ENCODE measurements at regions not wholly inside any gene's neighbourhood (a gene's known extent, or its start where the extent isn't known, plus 50 kb on each side); places are given as distances from the start of the nearest gene placed in this dataset.

DNA sequence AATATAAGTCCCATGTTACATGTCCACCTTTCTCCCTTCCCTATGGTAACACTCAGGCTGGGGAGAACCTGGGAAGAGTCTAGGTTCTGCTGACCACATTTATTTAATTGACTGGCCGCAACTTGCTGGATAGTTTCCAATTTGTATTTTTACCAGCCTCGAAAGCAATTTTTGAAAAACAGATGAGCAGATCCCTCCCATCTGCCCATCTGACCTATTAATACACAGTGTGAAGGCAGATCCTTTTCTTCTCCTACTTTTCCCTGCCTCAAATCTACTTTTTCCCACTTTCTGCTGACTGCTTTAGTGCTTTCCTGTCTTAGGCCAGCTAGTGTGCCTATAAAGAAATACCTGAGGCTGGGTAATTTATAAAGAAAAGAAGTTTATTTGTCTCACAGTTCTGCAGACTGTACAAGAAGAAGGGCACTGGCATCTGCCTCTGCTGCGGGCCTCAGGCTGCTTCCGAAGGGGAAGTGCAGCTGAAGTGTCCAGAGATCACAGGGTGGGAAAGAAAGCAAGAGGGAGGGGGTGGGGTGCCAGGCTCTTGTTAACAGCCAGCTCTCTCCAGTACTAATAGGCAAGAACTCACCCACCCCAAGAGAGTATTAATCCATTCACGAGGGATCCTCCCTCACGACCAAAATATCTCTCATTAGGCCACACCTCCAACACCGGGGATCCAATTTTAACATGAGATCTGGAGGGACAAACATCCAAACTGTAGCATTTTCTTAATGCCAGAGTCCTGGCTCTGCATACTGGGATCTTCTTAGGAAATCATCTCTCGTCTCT is 336.0 kb upstream of the IGFBP3 start:
- Mint-ChIP-seq H3K27ac (no peak overlapping the region), H3K4me1 (no peaks in the 10 kb centered on the region), H3K9me3 (peaks cover 7% of the 10 kb centered on the region), H3K4me3 (no peak overlapping the region), H3K27me3 (no peaks in the 10 kb centered on the region), H3K36me3 (no peaks in the 10 kb centered on the region)
- ATAC-seq (ENCODE audit: low read depth) (no peak), DNase-seq (ENCODE audit: low spot score in 2 of 2) (no peak)

DNA sequence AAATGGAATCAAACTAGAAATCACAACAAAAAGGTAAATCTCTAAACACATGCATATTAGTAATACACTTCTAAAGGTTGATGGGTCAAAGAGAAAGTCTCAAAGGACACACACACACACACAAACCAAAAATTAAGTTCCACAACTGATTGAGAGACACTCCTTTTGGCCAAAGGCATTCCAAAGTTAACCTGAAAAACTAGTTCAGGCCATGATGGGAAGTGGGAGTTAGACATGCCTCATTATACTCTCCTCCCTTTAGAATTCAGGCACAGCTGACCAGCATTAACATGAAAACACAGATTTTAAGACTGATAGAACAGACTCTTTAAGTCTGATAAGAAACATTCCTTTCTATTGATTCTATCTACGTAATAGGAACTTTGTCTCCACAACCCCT is 332.4 kb upstream of the IGFBP3 start:
- no peaks in the 10 kb centered on the region for H3K4me1 Mint-ChIP-seq
- no peak overlapping the region for H3K4me3 Mint-ChIP-seq
- no peaks in the 10 kb centered on the region for H3K27me3 Mint-ChIP-seq
- no peak overlapping the region for H3K27ac Mint-ChIP-seq
- DNase-seq (ENCODE audit: low spot score in 2 of 2) (no peak), ATAC-seq (ENCODE audit: low read depth) (no peak)
- H3K36me3 Mint-ChIP-seq, result no peaks in the 10 kb centered on the region
- peaks cover 5% of the 10 kb centered on the region for H3K9me3 Mint-ChIP-seq

DNA sequence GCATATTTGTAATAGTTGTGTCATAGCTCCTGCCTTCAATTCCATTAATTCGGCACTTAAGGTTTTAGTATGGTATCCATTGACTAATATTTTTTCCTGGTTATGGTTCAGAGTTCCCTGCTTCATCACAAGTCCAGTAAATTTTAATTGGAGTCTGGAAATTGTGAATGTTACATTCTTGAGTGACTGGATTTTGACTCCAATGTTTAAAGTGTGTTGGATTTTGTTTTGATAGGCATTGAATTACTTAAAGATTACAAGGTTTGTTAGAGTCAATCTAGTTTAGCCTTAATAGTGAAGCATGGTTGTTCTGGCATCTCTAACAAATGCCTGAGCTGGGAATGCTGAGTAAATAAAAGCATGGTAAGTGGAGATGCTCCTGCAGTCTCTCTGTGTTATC is 326.6 kb upstream of the IGFBP3 start:
- Mint-ChIP-seq H3K27me3 (no peaks in the 10 kb centered on the region), H3K36me3 (no peaks in the 10 kb centered on the region), H3K9me3 (peaks cover 7% of the 10 kb centered on the region), H3K4me3 (no peak overlapping the region), H3K27ac (no peak overlapping the region), H3K4me1 (no peaks in the 10 kb centered on the region)
- no peak for DNase-seq (ENCODE audit: low spot score in 2 of 2)
- no peak for ATAC-seq (ENCODE audit: low read depth)

DNA sequence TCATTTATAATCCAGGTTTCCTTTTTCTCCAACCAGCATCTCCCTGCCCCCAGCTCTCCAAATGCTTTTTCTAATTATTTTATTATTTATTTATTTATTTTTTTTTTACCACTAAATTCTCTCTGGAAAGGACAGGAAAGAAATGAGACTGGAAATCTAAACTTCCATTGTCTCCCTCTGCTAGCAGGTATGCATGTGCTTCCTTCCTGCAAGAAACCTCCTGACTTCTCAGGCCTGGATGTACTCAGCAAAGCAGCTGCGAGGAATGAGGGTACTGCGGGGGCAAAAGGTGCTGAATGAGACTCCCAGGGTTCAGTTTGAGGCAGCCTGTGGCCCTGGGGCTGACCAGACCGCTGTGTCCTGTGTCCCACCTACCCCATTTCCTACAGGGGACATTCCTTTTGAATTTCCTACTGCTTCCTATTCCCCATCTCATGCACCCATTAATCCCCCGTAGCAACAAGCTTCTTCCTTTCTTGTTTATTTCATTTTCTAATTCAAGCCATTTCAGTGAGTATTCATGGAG is 324.6 kb upstream of the IGFBP3 start:
- H3K4me1 Mint-ChIP-seq, result no peaks in the 10 kb centered on the region
- DNase-seq (ENCODE audit: low spot score in 2 of 2) (no peak), ATAC-seq (ENCODE audit: low read depth) (no peak)
- no peaks in the 10 kb centered on the region for H3K36me3 Mint-ChIP-seq
- no peak overlapping the region for H3K4me3 Mint-ChIP-seq
- H3K9me3 Mint-ChIP-seq, result peaks cover 6% of the 10 kb centered on the region
- H3K27me3 Mint-ChIP-seq, result no peaks in the 10 kb centered on the region
- no peak overlapping the region for H3K27ac Mint-ChIP-seq

DNA sequence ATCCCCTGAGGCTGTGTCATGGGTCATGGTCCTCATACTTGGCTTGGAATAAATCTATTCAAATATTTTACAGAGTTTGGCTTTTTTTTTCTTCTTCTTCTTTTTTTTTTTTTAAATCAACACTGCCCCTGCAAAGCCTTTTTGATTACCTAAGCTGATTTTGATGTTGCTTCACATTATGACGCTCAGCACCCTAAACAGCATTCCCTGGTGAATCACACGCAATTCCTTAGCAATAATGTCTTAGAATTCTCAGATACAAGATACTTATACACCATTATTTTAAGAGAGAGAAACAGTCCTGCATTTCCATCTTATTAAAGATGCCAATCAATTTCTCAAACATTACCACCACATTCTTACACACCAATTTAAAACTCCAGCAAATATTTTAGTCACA is 323.7 kb upstream of the IGFBP3 start:
- no peak for ATAC-seq (ENCODE audit: low read depth)
- Mint-ChIP-seq H3K4me1 (no peaks in the 10 kb centered on the region), H3K4me3 (no peak overlapping the region), H3K9me3 (peaks cover 6% of the 10 kb centered on the region), H3K36me3 (no peaks in the 10 kb centered on the region), H3K27me3 (no peaks in the 10 kb centered on the region), H3K27ac (no peak overlapping the region)
- no peak for DNase-seq (ENCODE audit: low spot score in 2 of 2)

DNA sequence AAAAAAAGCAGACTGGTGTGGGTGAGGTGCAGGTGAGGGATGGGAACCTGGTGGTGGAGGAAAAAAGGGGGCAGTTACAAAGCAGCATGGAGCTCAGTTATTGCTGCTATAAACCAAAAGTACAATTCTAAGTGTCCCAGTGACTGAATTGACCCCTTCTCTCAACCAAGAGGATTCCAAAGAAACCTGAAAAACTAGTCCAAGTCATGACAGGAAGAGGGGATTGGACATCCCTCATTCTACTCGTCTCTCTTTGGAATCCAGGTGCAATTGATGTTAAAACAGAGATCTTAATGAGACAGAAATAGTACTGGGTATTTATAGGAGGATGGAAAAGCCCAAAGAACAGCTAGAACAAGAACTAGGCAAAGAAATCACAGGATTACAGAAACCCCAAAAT is 322.3 kb upstream of the IGFBP3 start:
- H3K27ac Mint-ChIP-seq, result no peak overlapping the region
- no peak for DNase-seq (ENCODE audit: low spot score in 2 of 2)
- no peaks in the 10 kb centered on the region for H3K4me1 Mint-ChIP-seq
- no peaks in the 10 kb centered on the region for H3K36me3 Mint-ChIP-seq
- no peak overlapping the region for H3K4me3 Mint-ChIP-seq
- no peaks in the 10 kb centered on the region for H3K27me3 Mint-ChIP-seq
- ATAC-seq (ENCODE audit: low read depth), result no peak
- peaks cover 2% of the 10 kb centered on the region for H3K9me3 Mint-ChIP-seq

DNA sequence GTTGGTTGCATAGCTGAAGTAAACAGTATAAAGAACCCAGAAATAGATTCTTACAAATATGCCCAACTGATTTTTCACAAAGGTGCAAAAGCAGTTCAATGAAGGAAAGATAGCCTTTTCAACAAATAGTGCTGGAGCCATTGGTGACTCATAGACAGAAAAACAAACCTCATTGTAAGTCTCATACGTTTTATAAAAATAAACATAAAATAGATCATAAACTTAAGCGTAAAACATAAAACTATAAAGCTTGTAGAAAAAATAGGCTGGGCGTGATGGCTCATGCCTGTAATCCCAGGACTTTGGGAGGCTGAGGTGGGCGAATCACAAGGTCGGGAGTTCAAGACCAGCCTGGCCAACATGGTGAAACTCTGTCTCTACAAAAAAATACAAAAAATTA is 318.8 kb upstream of the IGFBP3 start:
- Mint-ChIP-seq H3K9me3 (no peaks in the 10 kb centered on the region), H3K4me1 (no peaks in the 10 kb centered on the region), H3K4me3 (no peak overlapping the region), H3K36me3 (no peaks in the 10 kb centered on the region), H3K27me3 (no peaks in the 10 kb centered on the region), H3K27ac (no peak overlapping the region)
- DNase-seq (ENCODE audit: low spot score in 2 of 2) (no peak), ATAC-seq (ENCODE audit: low read depth) (no peak)

DNA sequence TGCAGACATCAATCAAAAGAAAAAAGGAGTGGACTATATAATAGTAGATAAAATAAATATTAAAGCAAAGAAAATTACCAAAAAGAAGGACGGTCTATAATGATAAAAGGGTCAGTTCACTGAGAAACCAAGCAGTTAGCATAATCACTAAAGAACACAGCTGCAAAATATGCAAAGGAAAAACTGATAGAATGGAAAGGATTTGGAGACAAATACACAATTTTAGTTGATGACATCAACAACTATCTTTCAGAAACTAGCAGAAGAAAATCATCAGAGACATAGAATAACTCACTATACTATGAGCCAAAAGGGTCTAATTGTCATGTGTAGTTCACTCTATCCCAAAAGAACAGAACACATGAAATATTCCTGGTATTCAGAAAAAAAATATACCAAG is 316.4 kb upstream of the IGFBP3 start:
- Mint-ChIP-seq H3K36me3 (no peaks in the 10 kb centered on the region), H3K4me1 (no peaks in the 10 kb centered on the region), H3K27me3 (no peaks in the 10 kb centered on the region), H3K4me3 (no peak overlapping the region), H3K27ac (no peak overlapping the region), H3K9me3 (no peaks in the 10 kb centered on the region)
- no peak for DNase-seq (ENCODE audit: low spot score in 2 of 2)
- ATAC-seq (ENCODE audit: low read depth), result no peak

DNA sequence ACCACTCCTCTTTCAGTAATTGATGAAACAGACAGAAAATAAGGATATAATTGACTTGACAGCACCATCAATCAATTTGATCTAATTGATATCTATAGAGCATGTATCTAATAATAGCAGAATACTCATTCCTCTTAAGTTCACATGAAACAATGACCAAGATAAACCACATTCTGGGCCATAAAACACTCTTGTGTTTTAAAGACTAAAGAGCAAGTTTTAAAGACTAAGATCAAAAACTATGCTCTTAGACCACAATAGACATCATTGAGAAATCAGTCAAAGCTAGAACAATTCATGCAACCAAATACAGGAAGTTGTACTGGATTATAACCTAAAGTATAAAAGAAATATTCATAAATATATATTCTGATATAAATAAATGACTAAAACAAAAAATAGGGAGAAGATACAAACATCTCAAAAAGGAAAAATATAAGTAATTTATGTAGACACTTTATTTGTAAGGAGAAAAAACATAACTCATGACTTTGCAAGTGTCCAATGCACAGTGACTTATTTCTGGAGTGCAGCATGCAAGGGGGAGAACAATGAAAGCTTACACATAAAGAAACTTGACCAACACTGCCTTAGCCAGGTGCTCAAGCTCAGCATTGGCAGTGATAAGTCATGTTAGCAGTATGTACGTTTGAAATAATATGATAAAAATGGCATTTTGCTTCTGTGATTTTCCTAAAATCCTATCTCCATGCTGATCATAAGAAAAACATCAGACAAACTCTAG is 312.7 kb upstream of the IGFBP3 start:
- no peak overlapping the region for H3K27ac Mint-ChIP-seq
- DNase-seq (ENCODE audit: low spot score in 2 of 2), result no peak
- H3K27me3 Mint-ChIP-seq, result peaks cover 1% of the 10 kb centered on the region
- no peaks in the 10 kb centered on the region for H3K4me1 Mint-ChIP-seq
- no peak overlapping the region for H3K4me3 Mint-ChIP-seq
- no peaks in the 10 kb centered on the region for H3K36me3 Mint-ChIP-seq
- no peak for ATAC-seq (ENCODE audit: low read depth)
- peaks cover 3% of the 10 kb centered on the region for H3K9me3 Mint-ChIP-seq

DNA sequence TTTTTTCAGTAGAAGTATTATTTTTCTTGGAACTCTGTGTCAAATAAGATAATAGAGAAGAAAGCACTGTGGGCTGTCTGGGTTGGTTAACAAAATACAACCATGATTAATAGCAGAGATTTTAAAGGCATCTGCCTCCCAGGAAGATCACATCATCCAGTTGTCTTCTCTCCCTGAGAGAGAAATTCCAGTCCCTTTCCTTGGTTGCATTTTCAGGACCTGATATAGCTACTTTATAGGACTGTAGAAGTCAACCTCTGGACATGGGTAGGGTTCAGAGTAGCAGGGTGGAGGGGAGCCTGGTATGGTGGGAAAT is 309.9 kb upstream of the IGFBP3 start:
- H3K27ac Mint-ChIP-seq, result no peak overlapping the region
- ATAC-seq (ENCODE audit: low read depth) (no peak), DNase-seq (ENCODE audit: low spot score in 2 of 2) (no peak)
- peaks cover 1% of the 10 kb centered on the region for H3K27me3 Mint-ChIP-seq
- H3K4me3 Mint-ChIP-seq, result no peak overlapping the region
- no peaks in the 10 kb centered on the region for H3K36me3 Mint-ChIP-seq
- no peaks in the 10 kb centered on the region for H3K4me1 Mint-ChIP-seq
- H3K9me3 Mint-ChIP-seq, result peaks cover 3% of the 10 kb centered on the region

DNA sequence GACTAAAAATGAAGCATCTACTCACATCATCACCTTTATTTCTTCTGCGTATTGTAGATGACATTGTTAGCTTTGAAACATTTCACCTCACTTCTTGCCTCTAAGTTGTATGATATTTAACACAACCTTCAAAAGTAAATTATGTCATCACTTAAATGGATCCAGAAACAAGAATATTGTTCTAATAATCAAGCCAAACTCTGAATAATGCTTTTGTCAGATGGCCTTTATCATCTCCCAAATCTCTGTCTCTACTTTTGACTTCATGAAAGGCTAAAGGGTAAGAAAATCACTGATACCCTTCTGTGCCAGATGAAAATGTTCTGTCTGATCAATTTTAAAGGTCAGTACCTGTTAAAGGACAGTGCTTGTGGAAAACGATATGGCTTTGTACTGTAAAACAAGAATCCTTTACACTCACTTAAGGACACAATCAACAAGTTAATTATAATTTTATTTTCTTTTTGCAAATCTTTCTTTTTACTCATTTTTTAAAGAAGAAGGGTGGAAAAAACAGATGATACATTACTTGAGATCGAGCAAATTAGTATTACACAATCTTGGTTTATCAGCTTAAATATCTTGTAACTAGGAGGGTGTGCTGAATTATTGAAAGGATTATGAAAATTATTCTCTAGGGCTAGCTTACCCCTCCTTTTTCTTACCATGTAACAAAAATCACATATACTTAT is 309.4 kb upstream of the IGFBP3 start:
- ATAC-seq (ENCODE audit: low read depth) (no peak), DNase-seq (ENCODE audit: low spot score in 2 of 2) (no peak)
- Mint-ChIP-seq H3K27me3 (peaks cover 1% of the 10 kb centered on the region), H3K4me1 (no peaks in the 10 kb centered on the region), H3K27ac (no peak overlapping the region), H3K36me3 (no peaks in the 10 kb centered on the region), H3K4me3 (no peak overlapping the region), H3K9me3 (peaks cover 3% of the 10 kb centered on the region)

DNA sequence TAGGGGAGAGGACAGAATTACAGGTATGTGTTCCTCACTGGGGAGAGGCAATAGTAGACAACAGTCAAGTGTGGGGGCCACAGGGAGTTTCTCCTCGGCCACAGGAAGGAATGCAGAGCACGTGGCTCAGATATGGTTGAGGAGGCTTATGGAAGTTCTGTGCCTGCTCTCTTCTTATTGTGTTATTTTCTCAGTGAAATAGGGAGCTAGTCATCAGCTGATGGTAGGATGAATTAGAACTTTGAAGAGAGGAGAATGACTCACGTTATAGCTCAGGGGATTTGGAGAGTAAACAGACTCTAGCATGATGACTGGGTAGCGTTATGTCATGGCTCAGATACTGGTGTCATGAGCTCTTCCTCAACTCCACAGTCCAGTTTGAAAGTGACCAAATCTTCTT is 308.3 kb upstream of the IGFBP3 start:
- Mint-ChIP-seq H3K36me3 (no peaks in the 10 kb centered on the region), H3K4me3 (no peak overlapping the region), H3K27me3 (peaks cover 1% of the 10 kb centered on the region), H3K9me3 (peaks cover 3% of the 10 kb centered on the region), H3K4me1 (no peaks in the 10 kb centered on the region), H3K27ac (no peak overlapping the region)
- DNase-seq (ENCODE audit: low spot score in 2 of 2) (no peak), ATAC-seq (ENCODE audit: low read depth) (no peak)

DNA sequence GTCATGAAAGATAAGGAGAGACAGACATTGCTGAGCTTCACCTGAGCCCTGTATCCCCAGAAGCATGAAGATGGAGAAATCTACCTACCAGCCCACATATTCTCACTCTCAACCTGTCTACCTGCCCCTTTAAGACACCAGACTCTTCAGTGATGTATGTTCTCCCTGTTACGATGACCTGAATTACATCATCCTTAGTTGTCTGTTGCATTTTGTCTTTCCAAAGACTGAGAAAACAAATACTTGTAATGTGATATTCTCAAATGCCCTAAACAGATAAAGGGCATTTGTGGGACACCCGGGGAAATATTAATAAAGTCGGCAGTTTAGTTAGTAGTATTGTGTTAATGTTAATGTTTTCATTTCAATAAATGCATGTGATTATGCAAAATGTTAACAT is 305.8 kb upstream of the IGFBP3 start:
- H3K36me3 Mint-ChIP-seq, result no peaks in the 10 kb centered on the region
- H3K4me3 Mint-ChIP-seq, result no peak overlapping the region
- ATAC-seq (ENCODE audit: low read depth) (no peak), DNase-seq (ENCODE audit: low spot score in 2 of 2) (no peak)
- no peaks in the 10 kb centered on the region for H3K4me1 Mint-ChIP-seq
- no peak overlapping the region for H3K27ac Mint-ChIP-seq
- H3K9me3 Mint-ChIP-seq, result peaks cover 5% of the 10 kb centered on the region
- H3K27me3 Mint-ChIP-seq, result peaks cover 1% of the 10 kb centered on the region

DNA sequence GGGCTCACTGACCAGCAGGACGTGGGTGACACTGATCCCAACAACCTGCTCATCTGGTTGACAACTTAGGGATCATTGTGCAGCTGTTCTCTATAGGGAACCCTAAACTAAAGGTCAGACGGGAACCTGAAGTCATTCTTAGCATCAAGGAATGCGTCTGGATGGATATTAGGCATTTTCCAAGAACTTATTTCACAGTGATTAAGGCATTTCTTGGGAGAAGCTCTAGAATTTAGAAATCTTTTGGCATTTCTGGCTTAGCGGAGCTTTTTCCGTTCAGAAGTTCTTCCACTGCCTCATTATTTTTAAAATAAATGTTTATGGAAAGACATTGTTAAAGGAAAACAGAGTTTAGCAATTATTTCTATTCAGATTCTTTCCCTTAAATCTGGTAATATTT is 303.3 kb upstream of the IGFBP3 start:
- no peak overlapping the region for H3K27ac Mint-ChIP-seq
- no peaks in the 10 kb centered on the region for H3K36me3 Mint-ChIP-seq
- peaks cover 1% of the 10 kb centered on the region for H3K27me3 Mint-ChIP-seq
- H3K9me3 Mint-ChIP-seq, result peaks cover 5% of the 10 kb centered on the region
- ATAC-seq (ENCODE audit: low read depth), result no peak
- H3K4me3 Mint-ChIP-seq, result no peak overlapping the region
- H3K4me1 Mint-ChIP-seq, result no peaks in the 10 kb centered on the region
- no peak for DNase-seq (ENCODE audit: low spot score in 2 of 2)

All from memory B cell (primary cell).